HG02884 (cell line): ENCODE measurements at regions not wholly inside any gene's neighbourhood (a gene's known extent, or its start where the extent isn't known, plus 50 kb on each side); places are given as distances from the start of the nearest gene placed in this dataset.

Experiments
- ATAC-seq: cut with Tn5 transposase; IDR thresholded peaks from one replicate; pipeline ENCODE4 v1.9.1; 2021; ENCODE audit warnings: mild to moderate bottlenecking, moderate library complexity; ENCODE audit not compliant: unreplicated experiment

- no peak for ATAC-seq
These were observed 253.0 kb upstream of the KLHL29 start for GRCh38 chr2:23132000-23132399.

- no peak for ATAC-seq
These were observed 252.0 kb upstream of the KLHL29 start for GRCh38 chr2:23132823-23133595.

GRCh38 chr2:23134726-23135125 is 250.3 kb upstream of the KLHL29 start:
- no peak for ATAC-seq

GRCh38 chr2:23135481-23136100 is 249.4 kb upstream of the KLHL29 start:
- no peak for ATAC-seq

GRCh38 chr2:23137166-23137565 is 247.8 kb upstream of the KLHL29 start:
- no peak for ATAC-seq

GRCh38 chr2:23138701-23139100 is 246.3 kb upstream of the KLHL29 start:
- no peak for ATAC-seq

GRCh38 chr2:23145460-23145859 is 239.5 kb upstream of the KLHL29 start:
- no peak for ATAC-seq

- ATAC-seq, result no peak
These were observed 239.0 kb upstream of the KLHL29 start for GRCh38 chr2:23146011-23146410.

GRCh38 chr2:23148342-23148741 is 236.6 kb upstream of the KLHL29 start:
- no peak for ATAC-seq

- ATAC-seq, result no peak
These were observed 235.2 kb upstream of the KLHL29 start for GRCh38 chr2:23149777-23150176.

GRCh38 chr2:23153484-23153883 is 231.5 kb upstream of the KLHL29 start:
- no peak for ATAC-seq

- no peak for ATAC-seq
These were observed 230.0 kb upstream of the KLHL29 start for GRCh38 chr2:23155022-23155421.

GRCh38 chr2:23157812-23158211 is 227.2 kb upstream of the KLHL29 start:
- no peak for ATAC-seq

- ATAC-seq, result no peak
These were observed 226.7 kb upstream of the KLHL29 start for GRCh38 chr2:23158306-23158705.

GRCh38 chr2:23159746-23160405 is 225.1 kb upstream of the KLHL29 start:
- ATAC-seq, result no peak

GRCh38 chr2:23164173-23164572 is 220.8 kb upstream of the KLHL29 start:
- no peak for ATAC-seq

- ATAC-seq, result no peak
These were observed 215.1 kb upstream of the KLHL29 start for GRCh38 chr2:23169896-23170295.

GRCh38 chr2:23171108-23171507 is 213.9 kb upstream of the KLHL29 start:
- ATAC-seq, result no peak

- no peak for ATAC-seq
These were observed 206.6 kb upstream of the KLHL29 start for GRCh38 chr2:23178396-23178795.

GRCh38 chr2:23183733-23184132 is 201.2 kb upstream of the KLHL29 start:
- no peak for ATAC-seq

GRCh38 chr2:23198316-23199114 is 186.5 kb upstream of the KLHL29 start:
- no peak for ATAC-seq
